GM12874 (cell line): ENCODE measurements at regions not wholly inside any gene's neighbourhood (a gene's known extent, or its start where the extent isn't known, plus 50 kb on each side); places are given as distances from the start of the nearest gene placed in this dataset.

Experiments
- CTCF ChIP-seq: IDR thresholded peaks from 2 replicates; pipeline ENCODE4 v1.5.1; 2011; ENCODE audit warnings: low read depth, mild to moderate bottlenecking, control low read depth, low read length, moderate library complexity; ENCODE audit not compliant: insufficient read depth

- no peak for TF ChIP-seq CTCF
Measured at GRCh38 chr19:30120860-30121484, 178.9 kb downstream of the URI1 start.

GRCh38 chr19:30122431-30122830 is 180.4 kb downstream of the URI1 start:
- TF ChIP-seq CTCF, result no peak

GRCh38 chr19:30123119-30123518 is 181.1 kb downstream of the URI1 start:
- TF ChIP-seq CTCF, result no peak

GRCh38 chr19:30123611-30124010 is 181.6 kb downstream of the URI1 start:
- TF ChIP-seq CTCF, result no peak

- TF ChIP-seq CTCF, result no peak
Measured at GRCh38 chr19:30128211-30128610, 186.2 kb downstream of the URI1 start.

- no peak for TF ChIP-seq CTCF
Measured at GRCh38 chr19:30130356-30131122, 188.5 kb downstream of the URI1 start.

- no peak for TF ChIP-seq CTCF
Measured at GRCh38 chr19:30131246-30131645, 189.2 kb downstream of the URI1 start.
